Tibial nerve (tissue), 4 donors: ENCODE measurements at regions not wholly inside any gene's neighbourhood (a gene's known extent, or its start where the extent isn't known, plus 50 kb on each side); places are given as distances from the start of the nearest gene placed in this dataset.

Experiments used
- DNase-seq, 2 donors: peaks; one replicate each; pipeline ENCODE4 v3.0.0-alpha.2; 2019; ENCODE audit warnings: low spot score in 2 of 2
- H3K27ac ChIP-seq, 4 donors: fragments of 200-600 bp; sonication (generic) in 3 of 4; one replicate each; pipeline ENCODE4 v1.5.1; 2017 to 2019; ENCODE audit warnings: mild to moderate bottlenecking in 1 of 4
- H3K27me3 ChIP-seq, 2 donors: fragments of 200-600 bp; sonication (generic) in 1 of 2; one replicate each; pipeline versions ENCODE4 v1.5.1 to v1.6.0; 2017 to 2019
- H3K36me3 ChIP-seq, 3 donors: fragments of 200-600 bp; sonication (generic); one replicate each; pipeline ENCODE4 v1.5.1; 2018 to 2019
- H3K4me1 ChIP-seq, 4 donors: fragments of 200-600 bp; sonication (generic) in 3 of 4; one replicate each; pipeline ENCODE4 v1.5.1; 2017 to 2019
- H3K4me3 ChIP-seq, 4 donors: fragments of 200-600 bp; sonication (generic) in 3 of 4; one replicate each; pipeline ENCODE4 v1.5.1; 2017 to 2019; ENCODE audit warnings: mild to moderate bottlenecking in 1 of 4, moderate library complexity in 1 of 4
- H3K9me3 ChIP-seq, 4 donors: fragments of 200-600 bp; sonication (generic) in 3 of 4; one replicate each; pipeline ENCODE4 v1.5.1; 2017 to 2019
- CTCF ChIP-seq, 5 experiments: fragments of 200-600 bp in 3 of 5; fragments of 450-650 bp in 2 of 5; sonication (generic) in 3 of 5; IDR thresholded peaks; one replicate each; pipeline ENCODE4 v1.5.1; 2016 to 2019; ENCODE audit warnings: antibody characterized with exemption in 5 of 5, mild to moderate bottlenecking in 3 of 5, moderate library complexity in 2 of 5
- EP300 ChIP-seq, 2 donors: sonication (generic); formaldehyde crosslinking; IDR thresholded peaks; one replicate each; pipeline ENCODE4 v1.6.1; 2017; ENCODE audit warnings: antibody characterized with exemption in 2 of 2, mild to moderate bottlenecking in 1 of 2
- POLR2A ChIP-seq, 2 donors: fragments of 450-650 bp; IDR thresholded peaks; one replicate each; pipeline ENCODE4 v1.6.1; 2017; ENCODE audit warnings: antibody characterized with exemption in 2 of 2, mild to moderate bottlenecking in 2 of 2, moderate library complexity in 2 of 2
- WGBS, 2 donors: methylation state at CpG; one replicate each; pipeline ENCODE4 v1.1.5; 2018; 5-methylcytosine and 5-hydroxymethylcytosine counted together

- DNase-seq, result no peak
- no peak overlapping the region for H3K4me3 ChIP-seq
- H3K9me3 ChIP-seq, result peaks cover 0 to 15% (median 0%) of the 10 kb centered on the region in 4 donors
- WGBS, 2 donors, result 93 to 94% methylated on average over 9 of the region's 9 CpGs
- H3K27me3 ChIP-seq, result no peaks in the 10 kb centered on the region
- TF ChIP-seq EP300 (IDR thresholded peaks at IDR 0.05) (no peak), CTCF (IDR thresholded peaks at IDR 0.05) (no peak), POLR2A (IDR thresholded peaks at IDR 0.05) (no peak)
- no peaks in the 10 kb centered on the region for H3K4me1 ChIP-seq
- no peaks in the 10 kb centered on the region for H3K36me3 ChIP-seq
- H3K27ac ChIP-seq, result no peak overlapping the region
These were observed 358.6 kb upstream of the CDH9 start for GRCh38 chr5:27396998-27397397.

GRCh38 chr5:27392716-27393115 is 354.3 kb upstream of the CDH9 start:
- WGBS, 2 donors, result 64 to 66% methylated on average over 1 of the region's 1 CpG
- Histone ChIP-seq H3K36me3 (no peaks in the 10 kb centered on the region), H3K27ac (no peak overlapping the region), H3K9me3 (peaks cover 0 to 2% (median 0%) of the 10 kb centered on the region in 4 donors), H3K4me3 (no peak overlapping the region), H3K4me1 (no peaks in the 10 kb centered on the region), H3K27me3 (no peaks in the 10 kb centered on the region)
- TF ChIP-seq EP300 (IDR thresholded peaks at IDR 0.05) (no peak), CTCF (IDR thresholded peaks at IDR 0.05) (no peak), POLR2A (IDR thresholded peaks at IDR 0.05) (no peak)
- DNase-seq, result no peak

GRCh38 chr5:27389696-27390095 is 351.3 kb upstream of the CDH9 start:
- no peaks in the 10 kb centered on the region for H3K4me1 ChIP-seq
- H3K36me3 ChIP-seq, result no peaks in the 10 kb centered on the region
- no peak overlapping the region for H3K27ac ChIP-seq
- no peak for DNase-seq
- WGBS, 2 donors, result 93 to 94% methylated on average over 2 of the region's 2 CpGs
- H3K27me3 ChIP-seq, result no peaks in the 10 kb centered on the region
- no peaks in the 10 kb centered on the region for H3K9me3 ChIP-seq
- no peak overlapping the region for H3K4me3 ChIP-seq
- no peak for TF ChIP-seq POLR2A (IDR thresholded peaks at IDR 0.05)
- no peak for TF ChIP-seq CTCF (IDR thresholded peaks at IDR 0.05)
- no peak for TF ChIP-seq EP300 (IDR thresholded peaks at IDR 0.05)

- H3K9me3 ChIP-seq, result no peaks in the 10 kb centered on the region
- 43 to 45% methylated on average over 4 of the region's 4 CpGs for WGBS, 2 donors
- no peak overlapping the region for H3K27ac ChIP-seq
- no peaks in the 10 kb centered on the region for H3K4me1 ChIP-seq
- no peak overlapping the region for H3K4me3 ChIP-seq
- no peak for TF ChIP-seq CTCF (IDR thresholded peaks at IDR 0.05)
- no peak for TF ChIP-seq EP300 (IDR thresholded peaks at IDR 0.05)
- TF ChIP-seq POLR2A (IDR thresholded peaks at IDR 0.05), result no peak
- no peak for DNase-seq
- H3K36me3 ChIP-seq, result no peaks in the 10 kb centered on the region
- no peaks in the 10 kb centered on the region for H3K27me3 ChIP-seq
These were observed 350.4 kb upstream of the CDH9 start for GRCh38 chr5:27388755-27389154.

GRCh38 chr5:27387535-27388073 is 349.2 kb upstream of the CDH9 start:
- Histone ChIP-seq H3K36me3 (no peaks in the 10 kb centered on the region), H3K27ac (no peak overlapping the region), H3K27me3 (no peaks in the 10 kb centered on the region), H3K4me1 (no peaks in the 10 kb centered on the region), H3K4me3 (no peak overlapping the region), H3K9me3 (no peaks in the 10 kb centered on the region)
- 65 to 66% methylated on average over 3 of the region's 3 CpGs for WGBS, 2 donors
- TF ChIP-seq CTCF (IDR thresholded peaks at IDR 0.05) (no peak), POLR2A (IDR thresholded peaks at IDR 0.05) (no peak), EP300 (IDR thresholded peaks at IDR 0.05) (no peak)
- no peak for DNase-seq
